Left ventricle myocardium inferior (tissue), 1 donor: ENCODE measurements at regions not wholly inside any gene's neighbourhood (a gene's known extent, or its start where the extent isn't known, plus 50 kb on each side); places are given as distances from the start of the nearest gene placed in this dataset.

Source experiments
- DNase-seq: peaks from one replicate; pipeline ENCODE4 v3.0.0-alpha.2; 2020
- H3K27ac ChIP-seq: fragments of 200-600 bp; replicated peaks from 2 replicates; pipeline ENCODE4 v1.8.0; 2021
- H3K27me3 ChIP-seq: fragments of 200-600 bp; 2 replicates; pipeline ENCODE4 v1.8.0; 2021; ENCODE audit warnings: low read depth
- H3K36me3 ChIP-seq: fragments of 200-600 bp; 2 replicates; pipeline ENCODE4 v1.8.0; 2021
- H3K4me1 ChIP-seq: fragments of 200-600 bp; 2 replicates; pipeline ENCODE4 v1.8.0; 2021
- H3K4me3 ChIP-seq: fragments of 200-600 bp; 2 replicates; pipeline ENCODE4 v1.8.0; 2021; ENCODE audit warnings: mild to moderate bottlenecking, moderate library complexity
- H3K9me3 ChIP-seq: fragments of 200-600 bp; replicated peaks from 2 replicates; pipeline ENCODE4 v1.8.0; 2021
- CTCF ChIP-seq: fragments of 200-600 bp; IDR thresholded peaks from 2 replicates; pipeline ENCODE4 v1.8.0; 2021; ENCODE audit warnings: antibody characterized with exemption, mild to moderate bottlenecking, borderline replicate concordance
- intact Hi-C: fragments of 100-400 bp; cut with micrococcal nuclease; formaldehyde crosslinking; loops from one replicate; pipeline ENCODE4 v1.11.0; 2022
- donor health status: DM: no; HTN: yes; CAD: no; lungs with severe emphysema.

GRCh38 chr13:48844676-48845075 is 131.0 kb upstream of the FNDC3A start:
- no peak overlapping the region for H3K4me3 ChIP-seq
- intact Hi-C loops = no loop called here
- no peak overlapping the region for H3K27ac ChIP-seq
- H3K4me1 ChIP-seq = no peaks in the 10 kb centered on the region
- no peaks in the 10 kb centered on the region for H3K9me3 ChIP-seq
- no peak for TF ChIP-seq CTCF
- no peak for DNase-seq
- no peaks in the 10 kb centered on the region for H3K36me3 ChIP-seq
- H3K27me3 ChIP-seq = no peaks in the 10 kb centered on the region

- H3K4me3 ChIP-seq = no peak overlapping the region
- H3K27me3 ChIP-seq = no peaks in the 10 kb centered on the region
- H3K9me3 ChIP-seq = no peaks in the 10 kb centered on the region
- H3K36me3 ChIP-seq = no peaks in the 10 kb centered on the region
- no peak for DNase-seq
- H3K27ac ChIP-seq = no peak overlapping the region
- intact Hi-C loops = no loop called here
- TF ChIP-seq CTCF = no peak
- no peaks in the 10 kb centered on the region for H3K4me1 ChIP-seq
Measured at GRCh38 chr13:48849515-48849914, 126.2 kb upstream of the FNDC3A start.

- H3K4me1 ChIP-seq = no peaks in the 10 kb centered on the region
- H3K9me3 ChIP-seq = no peaks in the 10 kb centered on the region
- no peak overlapping the region for H3K4me3 ChIP-seq
- no peak for DNase-seq
- intact Hi-C loops = no loop called here
- no peaks in the 10 kb centered on the region for H3K27me3 ChIP-seq
- no peaks in the 10 kb centered on the region for H3K36me3 ChIP-seq
- TF ChIP-seq CTCF = no peak
- no peak overlapping the region for H3K27ac ChIP-seq
Measured at GRCh38 chr13:48851707-48852106, 124.0 kb upstream of the FNDC3A start.

GRCh38 chr13:48852911-48853727 is 122.6 kb upstream of the FNDC3A start:
- Histone ChIP-seq H3K36me3 (no peaks in the 10 kb centered on the region), H3K9me3 (no peaks in the 10 kb centered on the region), H3K27ac (no peak overlapping the region), H3K4me3 (no peak overlapping the region), H3K27me3 (no peaks in the 10 kb centered on the region), H3K4me1 (no peaks in the 10 kb centered on the region)
- intact Hi-C loops = no loop called here
- no peak for TF ChIP-seq CTCF
- DNase-seq = no peak

- no peak for TF ChIP-seq CTCF
- Histone ChIP-seq H3K36me3 (no peaks in the 10 kb centered on the region), H3K27me3 (no peaks in the 10 kb centered on the region), H3K4me3 (no peak overlapping the region), H3K9me3 (no peaks in the 10 kb centered on the region), H3K4me1 (no peaks in the 10 kb centered on the region), H3K27ac (no peak overlapping the region)
- no peak for DNase-seq
- intact Hi-C loops = no loop called here
Measured at GRCh38 chr13:48853728-48854102, 122.0 kb upstream of the FNDC3A start.
